Testis (tissue), 2 donors: ENCODE measurements at regions not wholly inside any gene's neighbourhood (a gene's known extent, or its start where the extent isn't known, plus 50 kb on each side); places are given as distances from the start of the nearest gene placed in this dataset.

Experiments
- POLR2A ChIP-seq: fragments of 450-650 bp; IDR thresholded peaks from one replicate; pipeline ENCODE4 v1.6.1; 2017; ENCODE audit warnings: antibody characterized with exemption, mild to moderate bottlenecking, moderate library complexity
- TF ChIP-seq, protein P1 (sequence below), 3 experiments: fragments of 450-650 bp in 2 of 3; fragments of 200-600 bp in 1 of 3; sonication (generic) in 1 of 3; IDR thresholded peaks; one replicate each; pipeline ENCODE4 v1.5.1; 2016 to 2019; ENCODE audit warnings: antibody characterized with exemption in 3 of 3, mild to moderate bottlenecking in 2 of 3, moderate library complexity in 1 of 3

DNA sequence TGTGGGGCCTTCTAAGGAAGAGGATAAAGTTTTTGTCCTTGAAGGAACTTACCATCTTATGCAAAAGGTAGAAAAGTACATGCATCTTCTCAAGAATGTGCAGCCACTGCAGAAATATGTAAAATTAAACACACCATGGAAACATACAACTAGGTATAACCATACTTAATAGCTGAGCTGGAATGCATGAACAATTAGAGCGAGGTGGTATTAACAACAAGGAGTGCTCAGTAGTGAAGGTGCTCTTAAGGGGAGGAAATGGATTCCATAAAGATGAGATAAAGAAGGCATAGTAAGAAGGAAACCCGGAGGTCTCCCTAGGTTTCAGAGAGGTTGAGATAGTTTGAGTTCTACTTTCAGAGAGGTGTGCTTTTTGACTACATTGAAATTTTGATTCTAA, 415.9 kb downstream of the NDFIP2 start:
- TF ChIP-seq, protein P1, sequence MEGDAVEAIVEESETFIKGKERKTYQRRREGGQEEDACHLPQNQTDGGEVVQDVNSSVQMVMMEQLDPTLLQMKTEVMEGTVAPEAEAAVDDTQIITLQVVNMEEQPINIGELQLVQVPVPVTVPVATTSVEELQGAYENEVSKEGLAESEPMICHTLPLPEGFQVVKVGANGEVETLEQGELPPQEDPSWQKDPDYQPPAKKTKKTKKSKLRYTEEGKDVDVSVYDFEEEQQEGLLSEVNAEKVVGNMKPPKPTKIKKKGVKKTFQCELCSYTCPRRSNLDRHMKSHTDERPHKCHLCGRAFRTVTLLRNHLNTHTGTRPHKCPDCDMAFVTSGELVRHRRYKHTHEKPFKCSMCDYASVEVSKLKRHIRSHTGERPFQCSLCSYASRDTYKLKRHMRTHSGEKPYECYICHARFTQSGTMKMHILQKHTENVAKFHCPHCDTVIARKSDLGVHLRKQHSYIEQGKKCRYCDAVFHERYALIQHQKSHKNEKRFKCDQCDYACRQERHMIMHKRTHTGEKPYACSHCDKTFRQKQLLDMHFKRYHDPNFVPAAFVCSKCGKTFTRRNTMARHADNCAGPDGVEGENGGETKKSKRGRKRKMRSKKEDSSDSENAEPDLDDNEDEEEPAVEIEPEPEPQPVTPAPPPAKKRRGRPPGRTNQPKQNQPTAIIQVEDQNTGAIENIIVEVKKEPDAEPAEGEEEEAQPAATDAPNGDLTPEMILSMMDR (IDR thresholded peaks at IDR 0.05) = no peak
- TF ChIP-seq POLR2A = no peak
